K562 (cell line): ENCODE measurements at regions not wholly inside any gene's neighbourhood (a gene's known extent, or its start where the extent isn't known, plus 50 kb on each side); places are given as distances from the start of the nearest gene placed in this dataset.

Source experiments
- ATAC-seq: fragments of 200-7000 bp; cut with Tn5 transposase; 3 replicates; pipeline ENCODE4 v1.9.1; 2020; ENCODE audit warnings: moderate library complexity
- BruUV-seq: library from RNA; stranded (reverse); fragments of 400-500 nt; replicated peaks from 2 replicates; lab custom pipeline; 2021; lab: Mats Ljungman, UMichigan
- CTCF ChIA-PET: fragments of 300-600 bp; formaldehyde crosslinking; extraction: SDS; loops from one replicate; lab custom pipeline; 2021; ENCODE audit warnings: low intra/inter-chr PET ratio; lab: Yijun Ruan, JAX
- POLR2A ChIA-PET: fragments of 300-600, 350-650 bp; sonication (Branson Sonifier 250); formaldehyde crosslinking; extraction: SDS; loops from one replicate; lab custom pipeline; 2021; ENCODE audit warnings: antibody characterized with exemption, inconsistent platforms; lab: Yijun Ruan, JAX
- DNase-seq, 4 experiments: peaks; one replicate each; pipeline versions ENCODE4 v3.0.0 to v3.0.0-alpha.2; 2011 to 2018; ENCODE audit warnings: low spot score in 3 of 4, mixed read lengths in 3 of 4; ENCODE audit errors: extremely low read depth in 1 of 4
- FAIRE-seq: peaks from 2 replicates; lab custom pipeline; 2011; peaks lifted over from hg19 to GRCh38; lab: Jason Lieb, UNC
- H2AFZ ChIP-seq: 2 replicates; pipeline ENCODE4 v1.6.0; 2011; ENCODE audit warnings: low read depth, low read length, control low read depth, inconsistent platforms
- H3K27ac ChIP-seq: fragments of 200-600 bp; 3 replicates; pipeline ENCODE4 v1.8.0; 2011; ENCODE audit warnings: low read depth, mild to moderate bottlenecking, control low read depth, inconsistent platforms, low read length, moderate library complexity, mixed read lengths; ENCODE audit errors: extremely low read depth
- H3K27me3 ChIP-seq, 2 experiments: fragments of 300-600 bp in 1 of 2; 2 replicates in 1 of 2; 3 replicates in 1 of 2; pipeline versions ENCODE4 v1.6.0 to v1.8.0; 2011; ENCODE audit warnings: inconsistent platforms in 2 of 2, low read length in 2 of 2, mild to moderate bottlenecking in 1 of 2, mixed read lengths in 1 of 2, moderate library complexity in 1 of 2; ENCODE audit not compliant: control insufficient read depth in 2 of 2, insufficient read depth in 2 of 2
- H3K36me3 ChIP-seq: fragments of 300-600 bp; 3 replicates; pipeline ENCODE4 v1.8.0; 2011; ENCODE audit warnings: mild to moderate bottlenecking, low read length, inconsistent platforms; ENCODE audit not compliant: control insufficient read depth, insufficient read depth
- H3K4me1 ChIP-seq, 2 experiments: fragments of 200-600 bp in 1 of 2; replicated peaks in 1 of 2; 2 replicates in 1 of 2; 3 replicates in 1 of 2; pipeline versions ENCODE4 v1.5.1 to v1.8.0; 2011; ENCODE audit warnings: inconsistent platforms in 2 of 2, low read length in 2 of 2, mild to moderate bottlenecking in 1 of 2, mixed read lengths in 1 of 2, moderate library complexity in 1 of 2; ENCODE audit not compliant: control insufficient read depth in 2 of 2, insufficient read depth in 2 of 2
- H3K4me2 ChIP-seq: 2 replicates; pipeline ENCODE4 v1.6.1; 2011; ENCODE audit warnings: low read length, control low read depth, inconsistent platforms, mixed read lengths; ENCODE audit not compliant: insufficient read depth
- H3K4me3 ChIP-seq: fragments of 200-600 bp; sonication (generic), shearing (Covaris generic); 2 replicates; pipeline ENCODE4 v1.5.1; 2016; ENCODE audit warnings: control low read depth, inconsistent platforms
- H3K79me2 ChIP-seq: fragments of 200-600 bp; 3 replicates; pipeline ENCODE4 v1.8.0; 2011; ENCODE audit warnings: low read length, inconsistent platforms; ENCODE audit not compliant: control insufficient read depth, insufficient read depth
- H3K9ac ChIP-seq, 2 experiments: 2 replicates each; pipeline versions ENCODE4 v1.6.0 to v1.6.1; 2011; ENCODE audit warnings: low read depth in 2 of 2, low read length in 2 of 2, control low read depth in 1 of 2, inconsistent platforms in 1 of 2, mild to moderate bottlenecking in 1 of 2, mixed read lengths in 1 of 2; ENCODE audit not compliant: insufficient read depth in 1 of 2
- H3K9me1 ChIP-seq: one replicate; pipeline ENCODE4 v1.6.0; 2011; ENCODE audit warnings: inconsistent platforms, mild to moderate bottlenecking, low read length, moderate library complexity; ENCODE audit not compliant: control insufficient read depth, insufficient read depth
- H3K9me3 ChIP-seq: replicated peaks from 2 replicates; pipeline ENCODE4 v1.5.1; 2011; ENCODE audit warnings: low read depth, low read length, inconsistent platforms; ENCODE audit not compliant: control insufficient read depth, insufficient read depth
- H4K20me1 ChIP-seq: replicated peaks from 2 replicates; pipeline ENCODE4 v1.6.1; 2011; ENCODE audit warnings: low read length, inconsistent platforms, mixed read lengths; ENCODE audit not compliant: control insufficient read depth, insufficient read depth
- CBFA2T3 ChIP-seq: fragments of 450-650 bp; IDR thresholded peaks from 2 replicates; pipeline ENCODE4 v1.6.1; 2017
- MBD2 ChIP-seq: sonication (generic); IDR thresholded peaks from 2 replicates; pipeline ENCODE4 v1.6.1; 2016; ENCODE audit warnings: low read depth, borderline replicate concordance
- MCM3 ChIP-seq: fragments of 450-650 bp; IDR thresholded peaks from 2 replicates; pipeline ENCODE4 v1.6.1; 2016
- NELFE ChIP-seq: IDR thresholded peaks from 2 replicates; pipeline ENCODE4 v1.6.1; 2011; ENCODE audit warnings: mild to moderate bottlenecking; ENCODE audit not compliant: insufficient read depth, insufficient read length
- NR4A1 ChIP-seq, 2 experiments: fragments of 250-450 bp in 1 of 2; fragments of 450-650 bp in 1 of 2; sonication (Bioruptor Pico) in 1 of 2; IDR thresholded peaks; 2 replicates each; pipeline versions ENCODE4 v1.4.0 to v1.6.1; 2016 to 2020; ENCODE audit warnings: mild to moderate bottlenecking in 2 of 2, missing compliant biosample characterization in 1 of 2, missing genetic modification characterization in 1 of 2, moderate library complexity in 1 of 2
- RBFOX2 ChIP-seq: fragments of 200-400 bp; formaldehyde crosslinking; IDR thresholded peaks from 2 replicates; pipeline ENCODE4 v1.6.1; 2017; ENCODE audit warnings: low read depth, mild to moderate bottlenecking, low read length, moderate library complexity
- WGBS: fragments of 100-300 bp; shearing (Covaris generic); methylation state at CpG from one replicate; pipeline ENCODE4 v1.1.6; 2016; ENCODE audit warnings: low coverage, mixed read lengths; ENCODE audit not compliant: insufficient coverage; ENCODE audit errors: missing lambda C conversion rate; 5-methylcytosine and 5-hydroxymethylcytosine counted together
- in situ Hi-C: fragments of 300-500 bp; cut with MboI; formaldehyde crosslinking; loops from 4 replicates; pipeline ENCODE4 v1.15.0; 2018; ENCODE audit warnings: inconsistent platforms, mixed read lengths
- intact Hi-C: fragments of 100-400 bp; cut with micrococcal nuclease; formaldehyde crosslinking; loops from 2 replicates; pipeline ENCODE4 v1.14.2; 2022
- TF ChIP-seq, protein P1 (sequence below): IDR thresholded peaks from 2 replicates; pipeline ENCODE4 v1.6.1; 2012; ENCODE audit warnings: low read depth, low read length, improper control_type of control experiment, borderline replicate concordance

DNA sequence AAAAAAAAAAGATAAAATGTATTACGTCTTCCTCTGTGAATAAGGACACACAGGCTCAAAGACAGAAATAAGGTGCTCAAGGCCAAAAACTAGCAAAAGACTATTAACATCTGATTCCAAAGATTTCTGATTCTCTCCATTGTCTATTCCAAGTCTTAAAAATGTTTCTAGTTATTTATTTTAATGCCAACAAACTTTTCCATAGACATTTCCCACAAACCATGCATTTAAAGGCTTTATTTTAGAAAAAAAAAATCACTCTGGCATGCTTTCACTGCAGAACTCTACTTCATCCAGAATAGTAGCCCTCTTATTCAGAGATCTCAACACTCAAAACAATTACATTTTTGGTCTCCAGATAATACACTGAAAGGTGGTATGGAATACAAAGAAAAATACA lies 545.0 kb upstream of the TENM3 start:
- in situ Hi-C loops (no loop called here), intact Hi-C loops (no loop called here)
- DNase-seq: no peak
- Histone ChIP-seq H3K4me3 (no peak overlapping the region), H3K9me1 (no peaks in the 10 kb centered on the region), H2AFZ (no peak overlapping the region), H3K27me3 (no peaks in the 10 kb centered on the region), H4K20me1 (no peaks in the 10 kb centered on the region), H3K4me1 (no peaks in the 10 kb centered on the region), H3K36me3 (no peaks in the 10 kb centered on the region), H3K27ac (no peak overlapping the region), H3K9me3 (no peaks in the 10 kb centered on the region; the same call in 1 of the 2 replicates), H3K9ac (no peak overlapping the region), H3K79me2 (no peaks in the 10 kb centered on the region)
- CTCF ChIA-PET: no interaction called here
- 0% methylated on average over 1 of the region's 1 CpG for WGBS
- no peak for ATAC-seq
- no peak for FAIRE-seq
- BruUV-seq: no TSS peak
- POLR2A ChIA-PET: no interaction called here
- no peak for TF ChIP-seq CBFA2T3
- TF ChIP-seq NR4A1 (CRISPR knock-in tag; IDR thresholded peaks at IDR 0.05): no peak
- TF ChIP-seq NR4A1 (tag; IDR thresholded peaks at IDR 0.05): no peak
- no peak for TF ChIP-seq MCM3
- TF ChIP-seq MBD2: no peak
- TF ChIP-seq RBFOX2: no peak
- TF ChIP-seq, protein P1, sequence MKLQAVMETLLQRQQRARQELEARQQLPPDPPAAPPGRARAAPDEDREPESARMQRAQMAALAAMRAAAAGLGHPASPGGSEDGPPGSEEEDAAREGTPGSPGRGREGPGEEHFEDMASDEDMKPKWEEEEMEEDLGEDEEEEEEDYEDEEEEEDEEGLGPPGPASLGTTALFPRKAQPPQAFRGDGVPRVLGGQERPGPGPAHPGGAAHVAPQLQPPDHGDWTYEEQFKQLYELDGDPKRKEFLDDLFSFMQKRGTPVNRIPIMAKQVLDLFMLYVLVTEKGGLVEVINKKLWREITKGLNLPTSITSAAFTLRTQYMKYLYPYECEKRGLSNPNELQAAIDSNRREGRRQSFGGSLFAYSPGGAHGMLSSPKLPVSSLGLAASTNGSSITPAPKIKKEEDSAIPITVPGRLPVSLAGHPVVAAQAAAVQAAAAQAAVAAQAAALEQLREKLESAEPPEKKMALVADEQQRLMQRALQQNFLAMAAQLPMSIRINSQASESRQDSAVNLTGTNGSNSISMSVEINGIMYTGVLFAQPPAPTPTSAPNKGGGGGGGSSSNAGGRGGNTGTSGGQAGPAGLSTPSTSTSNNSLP: no peak
- no peak for TF ChIP-seq NELFE
- TF ChIP-seq, all 486 proteins: peak for 0
- no peak overlapping the region for H3K4me2 ChIP-seq
